MM.1S (cell line): ENCODE measurements at regions not wholly inside any gene's neighbourhood (a gene's known extent, or its start where the extent isn't known, plus 50 kb on each side); places are given as distances from the start of the nearest gene placed in this dataset.
A peak's percentile ranks its signal among the peaks of the same experiment; 100 is the strongest.
"Not testable (repeated sequence)": the region's sequence is repeated elsewhere in the genome, so short reads cannot be mapped to it uniquely, and the experiment has no call there.

Experiments used
- DNase-seq: peaks from one replicate; pipeline ENCODE4 v3.0.0-alpha.2; 2015
- H2AFZ ChIP-seq: fragments of 300-600 bp; sonication (generic); 2 replicates; pipeline ENCODE4 v1.6.0; 2016; ENCODE audit warnings: antibody characterized with exemption, low read length
- H3F3A ChIP-seq: fragments of 300-600 bp; sonication (generic); 2 replicates; pipeline ENCODE4 v1.6.1; 2016; ENCODE audit warnings: mild to moderate bottlenecking, antibody characterized with exemption, low read length, moderate library complexity, mixed read lengths; ENCODE audit not compliant: insufficient read depth
- H3K27ac ChIP-seq: fragments of 300-600 bp; sonication (generic); 2 replicates; pipeline ENCODE4 v1.5.1; 2016; ENCODE audit warnings: mild to moderate bottlenecking, low read length
- H3K27me3 ChIP-seq: fragments of 300-600 bp; sonication (generic); replicated peaks from 2 replicates; pipeline ENCODE4 v1.6.0; 2016; ENCODE audit warnings: low read length; ENCODE audit not compliant: insufficient read depth
- H3K36me3 ChIP-seq: fragments of 300-600 bp; sonication (generic); replicated peaks from 2 replicates; pipeline ENCODE4 v1.6.1; 2016; ENCODE audit warnings: mild to moderate bottlenecking, low read length, mixed read lengths; ENCODE audit not compliant: insufficient read depth
- H3K4me1 ChIP-seq: fragments of 300-600 bp; sonication (generic); 2 replicates; pipeline ENCODE4 v1.6.1; 2016; ENCODE audit warnings: low read length, mixed read lengths
- H3K4me2 ChIP-seq: fragments of 300-600 bp; sonication (generic); 2 replicates; pipeline ENCODE4 v1.6.0; 2016; ENCODE audit warnings: low read depth, low read length
- H3K4me3 ChIP-seq: fragments of 300-600 bp; sonication (generic); 2 replicates; pipeline ENCODE4 v1.5.1; 2016; ENCODE audit warnings: low read length, mixed read lengths
- H3K79me2 ChIP-seq: fragments of 300-600 bp; sonication (generic); 2 replicates; pipeline ENCODE4 v1.6.1; 2016; ENCODE audit warnings: mixed run types, low read length, mixed read lengths
- H3K9ac ChIP-seq: fragments of 300-600 bp; sonication (generic); 2 replicates; pipeline ENCODE4 v1.6.1; 2016; ENCODE audit warnings: low read length, mixed read lengths
- H3K9me2 ChIP-seq: fragments of 300-600 bp; sonication (generic); replicated peaks from 2 replicates; pipeline ENCODE4 v1.6.1; 2016; ENCODE audit warnings: mild to moderate bottlenecking, low read length, mixed read lengths; ENCODE audit not compliant: insufficient read depth
- H3K9me3 ChIP-seq: fragments of 300-600 bp; sonication (generic); replicated peaks from 2 replicates; pipeline ENCODE4 v1.6.1; 2016; ENCODE audit warnings: mild to moderate bottlenecking, low read length, mixed read lengths; ENCODE audit not compliant: insufficient read depth
- H4K20me1 ChIP-seq: fragments of 300-600 bp; sonication (generic); 2 replicates; pipeline ENCODE4 v1.6.1; 2016; ENCODE audit warnings: mild to moderate bottlenecking, low read length, moderate library complexity, mixed read lengths; ENCODE audit not compliant: insufficient read depth
- EZH2 ChIP-seq: fragments of 300-600 bp; sonication (generic); optimal IDR thresholded peaks from 2 replicates; pipeline ENCODE3; 2017; ENCODE audit warnings: low read depth, mild to moderate bottlenecking, antibody characterized with exemption, low read length, mixed read lengths
- EZH2phosphoT487 ChIP-seq: fragments of 300-600 bp; sonication (generic); IDR thresholded peaks from 2 replicates; pipeline ENCODE4 v1.6.1; 2018; ENCODE audit warnings: antibody characterized with exemption, low read length
- TF ChIP-seq, protein P1 (sequence below): fragments of 300-600 bp; sonication (generic); IDR thresholded peaks from 2 replicates; pipeline ENCODE4 v1.5.1; 2016; ENCODE audit warnings: antibody characterized with exemption, low read length, mixed read lengths

- Histone ChIP-seq H4K20me1 (no peaks in the 10 kb centered on the region), H3K4me1 (no peaks in the 10 kb centered on the region), H3K79me2 (no peaks in the 10 kb centered on the region), H3K27ac (no peak overlapping the region), H3F3A (no peaks in the 10 kb centered on the region), H3K9me3 (no peaks in the 10 kb centered on the region), H3K9me2 (no peaks in the 10 kb centered on the region), H2AFZ (no peak overlapping the region), H3K9ac (no peak overlapping the region), H3K4me3 (no peak overlapping the region), H3K27me3 (no peaks in the 10 kb centered on the region), H3K4me2 (no peak overlapping the region), H3K36me3 (no peaks in the 10 kb centered on the region)
- TF ChIP-seq EZH2 (no peak), EZH2phosphoT487 (no peak)
- TF ChIP-seq, protein P1, sequence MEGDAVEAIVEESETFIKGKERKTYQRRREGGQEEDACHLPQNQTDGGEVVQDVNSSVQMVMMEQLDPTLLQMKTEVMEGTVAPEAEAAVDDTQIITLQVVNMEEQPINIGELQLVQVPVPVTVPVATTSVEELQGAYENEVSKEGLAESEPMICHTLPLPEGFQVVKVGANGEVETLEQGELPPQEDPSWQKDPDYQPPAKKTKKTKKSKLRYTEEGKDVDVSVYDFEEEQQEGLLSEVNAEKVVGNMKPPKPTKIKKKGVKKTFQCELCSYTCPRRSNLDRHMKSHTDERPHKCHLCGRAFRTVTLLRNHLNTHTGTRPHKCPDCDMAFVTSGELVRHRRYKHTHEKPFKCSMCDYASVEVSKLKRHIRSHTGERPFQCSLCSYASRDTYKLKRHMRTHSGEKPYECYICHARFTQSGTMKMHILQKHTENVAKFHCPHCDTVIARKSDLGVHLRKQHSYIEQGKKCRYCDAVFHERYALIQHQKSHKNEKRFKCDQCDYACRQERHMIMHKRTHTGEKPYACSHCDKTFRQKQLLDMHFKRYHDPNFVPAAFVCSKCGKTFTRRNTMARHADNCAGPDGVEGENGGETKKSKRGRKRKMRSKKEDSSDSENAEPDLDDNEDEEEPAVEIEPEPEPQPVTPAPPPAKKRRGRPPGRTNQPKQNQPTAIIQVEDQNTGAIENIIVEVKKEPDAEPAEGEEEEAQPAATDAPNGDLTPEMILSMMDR = no peak
- no peak for DNase-seq
These were observed 89.8 kb upstream of the C1GALT1C1 start for GRCh38 chrX:120719622-120720021.

DNA sequence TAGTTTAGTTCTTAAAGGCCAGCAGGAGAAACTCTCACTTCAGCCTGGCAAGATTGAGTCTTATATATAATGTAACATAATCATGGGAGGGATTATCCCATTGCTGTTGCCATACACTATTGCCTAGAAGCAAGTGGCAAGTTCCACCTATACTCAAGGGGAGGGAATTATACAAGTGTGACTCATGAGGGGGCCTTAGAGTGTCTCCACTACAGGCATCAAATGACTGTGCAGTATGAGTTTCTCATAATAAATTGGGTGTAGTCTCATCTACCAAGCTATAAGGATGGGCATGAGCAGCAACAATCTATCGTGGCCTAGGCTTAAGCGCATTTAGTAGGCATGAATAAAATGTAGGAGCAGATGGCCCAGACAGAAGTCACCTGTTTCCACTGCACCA lies 89.1 kb upstream of the C1GALT1C1 start:
- Histone ChIP-seq H3K4me3 (no peak overlapping the region), H3K4me2 (no peak overlapping the region), H3K36me3 (no peaks in the 10 kb centered on the region), H3K79me2 (no peaks in the 10 kb centered on the region), H3K4me1 (no peaks in the 10 kb centered on the region), H3K9me3 (no peaks in the 10 kb centered on the region), H3K9ac (no peak overlapping the region), H3K27me3 (no peaks in the 10 kb centered on the region), H2AFZ (no peak overlapping the region), H3K27ac (no peak overlapping the region), H3K9me2 (no peaks in the 10 kb centered on the region), H4K20me1 (no peaks in the 10 kb centered on the region), H3F3A (no peaks in the 10 kb centered on the region)
- TF ChIP-seq EZH2phosphoT487 (no peak), EZH2 (no peak)
- TF ChIP-seq, protein P1 = no peak
- DNase-seq = no peak

DNA sequence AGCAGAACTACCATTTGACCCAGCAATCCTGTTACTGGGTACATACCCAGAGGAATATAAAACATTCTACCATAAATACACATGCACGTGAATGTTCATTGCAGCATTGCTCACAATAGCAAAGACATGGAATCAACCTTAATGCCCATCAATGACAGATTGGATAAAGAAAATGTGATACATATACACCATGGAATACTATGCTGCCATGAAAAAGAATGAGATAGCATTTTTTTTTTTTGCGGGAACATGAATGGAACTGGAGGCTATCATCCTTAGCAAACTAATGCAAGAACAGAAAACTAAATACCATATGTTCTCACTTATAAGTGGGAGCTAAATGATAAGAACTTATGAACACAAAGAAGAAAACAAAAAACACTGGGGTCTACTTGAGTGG lies 72.5 kb upstream of the C1GALT1C1 start:
- DNase-seq, H3K4me2 ChIP-seq, H3K4me3 ChIP-seq, H4K20me1 ChIP-seq, H3K4me1 ChIP-seq, H3K9me3 ChIP-seq, H3K36me3 ChIP-seq, H3K79me2 ChIP-seq, H3K27ac ChIP-seq, H3K9ac ChIP-seq, H3K9me2 ChIP-seq, H2AFZ ChIP-seq, H3F3A ChIP-seq, H3K27me3 ChIP-seq: not testable (repeated sequence)

GRCh38 chrX:120697053-120697452 lies 67.2 kb upstream of the C1GALT1C1 start:
- H3K9ac ChIP-seq = peak overlapping the region; percentile 59; the same call in 1 of the 2 replicates
- H3K36me3 ChIP-seq = no peaks in the 10 kb centered on the region
- DNase-seq = peak; percentile 97
- no peaks in the 10 kb centered on the region for H3K79me2 ChIP-seq
- H4K20me1 ChIP-seq = no peaks in the 10 kb centered on the region
- no peaks in the 10 kb centered on the region for H3K9me2 ChIP-seq
- H3K4me1 ChIP-seq = peaks cover 24% of the 10 kb centered on the region
- no peaks in the 10 kb centered on the region for H3K9me3 ChIP-seq
- peak overlapping the region; percentile 100 for H3K27ac ChIP-seq
- TF ChIP-seq EZH2phosphoT487 = no peak
- no peak for TF ChIP-seq EZH2
- TF ChIP-seq, protein P1 = no peak
- peaks cover 21% of the 10 kb centered on the region for H3F3A ChIP-seq
- no peaks in the 10 kb centered on the region for H3K27me3 ChIP-seq
- no peak overlapping the region; the same call in 1 of the 2 replicates for H3K4me3 ChIP-seq
- peak overlapping the region; percentile 67 for H2AFZ ChIP-seq
- peak overlapping the region; percentile 60; the same call in 1 of the 2 replicates for H3K4me2 ChIP-seq
